AG04450 (cell line): ENCODE measurements at regions not wholly inside any gene's neighbourhood (a gene's known extent, or its start where the extent isn't known, plus 50 kb on each side); places are given as distances from the start of the nearest gene placed in this dataset.

ENCODE experiments used
- CTCF ChIA-PET: fragments of 300-600, 350-600 bp; formaldehyde crosslinking; extraction: SDS; loops from one replicate; lab custom pipeline; 2022; ENCODE audit warnings: antibody characterized with exemption, inconsistent platforms; lab: Charles Lee
- POLR2A ChIA-PET: fragments of 350-600 bp; formaldehyde crosslinking; extraction: SDS; loops from one replicate; lab custom pipeline; 2021; ENCODE audit warnings: antibody characterized with exemption, inconsistent platforms; lab: Yijun Ruan, JAX
- DNase-seq: peaks from one replicate; pipeline ENCODE4 v3.0.0-alpha.2; 2011; ENCODE audit warnings: low read depth, low spot score
- H3K27ac ChIP-seq: one replicate; pipeline ENCODE4 v1.5.1; 2012; ENCODE audit warnings: low read depth, low read length, control low read depth
- H3K27me3 ChIP-seq: one replicate; pipeline ENCODE4 v1.6.0; 2012; ENCODE audit warnings: low read length; ENCODE audit not compliant: control insufficient read depth, insufficient read depth
- H3K4me3 ChIP-seq: 2 replicates; pipeline ENCODE4 v1.5.1; 2011; ENCODE audit warnings: mild to moderate bottlenecking, low read depth, low read length, control low read depth
- H3K9me3 ChIP-seq: 2 replicates; pipeline ENCODE4 v1.5.1; 2012; ENCODE audit warnings: low read length; ENCODE audit not compliant: control insufficient read depth, insufficient read depth
- TF ChIP-seq, protein P1 (sequence below): IDR thresholded peaks from 2 replicates; pipeline ENCODE4 v1.5.1; 2011; ENCODE audit warnings: low read depth, low read length, control low read depth, inconsistent platforms

GRCh38 chr13:93025984-93026383 is 200.6 kb upstream of the GPC6 start:
- no peak for DNase-seq
- CTCF ChIA-PET = no interaction called here

GRCh38 chr13:93029536-93029935 is 197.1 kb upstream of the GPC6 start:
- H3K9me3 ChIP-seq = no peaks in the 10 kb centered on the region
- CTCF ChIA-PET = no interaction called here
- TF ChIP-seq, protein P1, sequence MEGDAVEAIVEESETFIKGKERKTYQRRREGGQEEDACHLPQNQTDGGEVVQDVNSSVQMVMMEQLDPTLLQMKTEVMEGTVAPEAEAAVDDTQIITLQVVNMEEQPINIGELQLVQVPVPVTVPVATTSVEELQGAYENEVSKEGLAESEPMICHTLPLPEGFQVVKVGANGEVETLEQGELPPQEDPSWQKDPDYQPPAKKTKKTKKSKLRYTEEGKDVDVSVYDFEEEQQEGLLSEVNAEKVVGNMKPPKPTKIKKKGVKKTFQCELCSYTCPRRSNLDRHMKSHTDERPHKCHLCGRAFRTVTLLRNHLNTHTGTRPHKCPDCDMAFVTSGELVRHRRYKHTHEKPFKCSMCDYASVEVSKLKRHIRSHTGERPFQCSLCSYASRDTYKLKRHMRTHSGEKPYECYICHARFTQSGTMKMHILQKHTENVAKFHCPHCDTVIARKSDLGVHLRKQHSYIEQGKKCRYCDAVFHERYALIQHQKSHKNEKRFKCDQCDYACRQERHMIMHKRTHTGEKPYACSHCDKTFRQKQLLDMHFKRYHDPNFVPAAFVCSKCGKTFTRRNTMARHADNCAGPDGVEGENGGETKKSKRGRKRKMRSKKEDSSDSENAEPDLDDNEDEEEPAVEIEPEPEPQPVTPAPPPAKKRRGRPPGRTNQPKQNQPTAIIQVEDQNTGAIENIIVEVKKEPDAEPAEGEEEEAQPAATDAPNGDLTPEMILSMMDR = no peak
- no peak overlapping the region for H3K27ac ChIP-seq
- DNase-seq = no peak
- H3K27me3 ChIP-seq = no peaks in the 10 kb centered on the region
- no peak overlapping the region for H3K4me3 ChIP-seq
- POLR2A ChIA-PET = no interaction called here

More at GRCh38 chr13:93025984-93026383, 200.6 kb upstream of the GPC6 start:
- H3K9me3 ChIP-seq = no peaks in the 10 kb centered on the region
- POLR2A ChIA-PET = no interaction called here
- TF ChIP-seq, protein P1 = no peak
- no peaks in the 10 kb centered on the region for H3K27me3 ChIP-seq
- H3K4me3 ChIP-seq = no peak overlapping the region
- no peak overlapping the region for H3K27ac ChIP-seq

DNA sequence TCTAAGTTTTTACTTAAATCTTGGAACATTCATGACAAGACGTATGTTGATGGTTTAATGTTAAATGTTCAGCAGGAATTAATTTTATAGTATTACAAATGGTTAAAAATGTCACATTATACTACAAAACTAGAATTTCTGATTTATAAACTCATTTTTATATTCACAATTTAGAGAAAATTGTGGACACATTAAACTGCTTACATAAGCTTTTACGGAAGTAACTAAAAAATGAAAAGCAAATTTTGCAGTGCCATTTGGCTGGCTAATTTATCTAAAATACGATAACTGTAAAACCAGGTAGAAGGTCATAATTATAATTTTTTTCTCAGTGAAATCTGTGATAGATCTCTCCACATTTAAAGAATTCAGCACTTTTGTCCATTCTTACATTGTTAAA is 190.2 kb upstream of the GPC6 start:
- H3K27ac ChIP-seq = no peak overlapping the region
- ChIA-PET POLR2A (no interaction called here), CTCF (no interaction called here)
- no peaks in the 10 kb centered on the region for H3K27me3 ChIP-seq
- H3K4me3 ChIP-seq = no peak overlapping the region
- DNase-seq = no peak
- TF ChIP-seq, protein P1 = no peak
- no peaks in the 10 kb centered on the region for H3K9me3 ChIP-seq

- CTCF ChIA-PET = no interaction called here
- TF ChIP-seq, protein P1 = no peak
- DNase-seq = no peak
These were observed 188.8 kb upstream of the GPC6 start for GRCh38 chr13:93037780-93038179.

DNA sequence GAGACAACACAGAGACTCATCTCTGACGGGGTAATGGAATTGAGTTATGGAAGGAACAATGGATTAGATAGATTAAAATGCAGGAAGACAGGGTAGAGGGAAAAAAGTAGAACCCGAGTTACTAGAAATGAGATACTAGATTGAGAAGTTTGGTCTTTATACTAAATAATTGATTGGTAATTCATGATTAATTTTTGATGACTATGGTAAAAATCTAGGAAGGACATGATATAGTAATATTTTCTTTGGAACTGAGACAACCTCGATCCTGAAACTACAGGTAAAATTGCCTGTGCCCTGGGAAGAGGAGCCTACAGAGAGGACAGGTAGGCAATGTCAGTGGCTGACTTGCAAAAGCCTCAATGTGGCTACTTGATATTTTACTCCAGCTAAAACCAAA is 188.4 kb upstream of the GPC6 start:
- Histone ChIP-seq H3K9me3 (no peaks in the 10 kb centered on the region), H3K27ac (no peak overlapping the region), H3K4me3 (no peak overlapping the region), H3K27me3 (no peaks in the 10 kb centered on the region)
- POLR2A ChIA-PET = no interaction called here
- DNase-seq = no peak
- CTCF ChIA-PET = no interaction called here
- TF ChIP-seq, protein P1 = no peak

More at GRCh38 chr13:93037780-93038179, 188.8 kb upstream of the GPC6 start:
- H3K27me3 ChIP-seq = no peaks in the 10 kb centered on the region
- no peaks in the 10 kb centered on the region for H3K9me3 ChIP-seq
- H3K4me3 ChIP-seq = no peak overlapping the region
- no peak overlapping the region for H3K27ac ChIP-seq
- POLR2A ChIA-PET = no interaction called here
